Effector CD4-positive, alpha-beta T cell (primary cell): ENCODE measurements at regions not wholly inside any gene's neighbourhood (a gene's known extent, or its start where the extent isn't known, plus 50 kb on each side); places are given as distances from the start of the nearest gene placed in this dataset.

Source experiments
- DNase-seq: peaks from one replicate; pipeline ENCODE4 v3.0.0-alpha.2; 2020

GRCh38 chr18:78521744-78522143, 457.9 kb upstream of the SALL3 start:
- DNase-seq: no peak

- DNase-seq: no peak
Observed at GRCh38 chr18:78522507-78522906, 457.1 kb upstream of the SALL3 start.

DNA sequence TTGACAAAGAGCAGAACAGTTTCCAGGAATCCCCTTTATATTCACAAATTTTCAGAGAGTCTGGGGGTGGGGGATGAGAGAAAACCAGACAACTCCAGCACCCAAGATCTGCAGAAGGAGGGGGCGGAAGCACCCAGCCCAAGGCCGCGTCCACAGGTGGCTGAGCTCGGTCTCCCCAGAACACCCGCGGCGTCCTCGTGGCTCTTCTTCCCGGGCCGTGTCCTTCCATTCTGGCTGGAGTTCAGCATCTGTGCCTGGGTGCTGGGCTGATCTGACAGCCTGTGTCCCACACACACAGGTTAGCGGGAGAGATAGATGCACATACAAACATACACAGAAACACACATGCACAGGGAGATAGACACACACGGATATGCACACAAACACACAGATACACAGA, 455.8 kb upstream of the SALL3 start:
- DNase-seq: no peak

- DNase-seq: no peak
Observed at GRCh38 chr18:78525366-78526111, 454.1 kb upstream of the SALL3 start.

DNA sequence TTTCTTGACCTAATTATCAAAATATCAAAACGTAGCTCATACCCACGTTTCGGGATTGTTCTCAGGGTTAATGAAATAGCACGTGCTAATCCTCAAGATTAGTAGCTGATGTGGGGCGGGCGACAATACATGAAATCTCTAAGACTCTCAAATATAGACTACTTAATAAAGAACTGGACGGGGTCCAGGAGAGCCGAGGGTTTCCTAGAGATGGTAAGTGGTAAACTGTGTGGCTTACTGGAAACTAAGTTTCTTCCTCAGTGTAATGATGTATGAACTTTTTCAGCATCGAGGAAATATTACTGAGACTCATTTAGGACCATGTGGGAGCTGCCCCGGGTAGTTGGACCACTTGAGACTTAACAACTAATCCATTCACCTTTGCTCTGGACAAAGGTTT, 453.3 kb upstream of the SALL3 start:
- no peak for DNase-seq

DNA sequence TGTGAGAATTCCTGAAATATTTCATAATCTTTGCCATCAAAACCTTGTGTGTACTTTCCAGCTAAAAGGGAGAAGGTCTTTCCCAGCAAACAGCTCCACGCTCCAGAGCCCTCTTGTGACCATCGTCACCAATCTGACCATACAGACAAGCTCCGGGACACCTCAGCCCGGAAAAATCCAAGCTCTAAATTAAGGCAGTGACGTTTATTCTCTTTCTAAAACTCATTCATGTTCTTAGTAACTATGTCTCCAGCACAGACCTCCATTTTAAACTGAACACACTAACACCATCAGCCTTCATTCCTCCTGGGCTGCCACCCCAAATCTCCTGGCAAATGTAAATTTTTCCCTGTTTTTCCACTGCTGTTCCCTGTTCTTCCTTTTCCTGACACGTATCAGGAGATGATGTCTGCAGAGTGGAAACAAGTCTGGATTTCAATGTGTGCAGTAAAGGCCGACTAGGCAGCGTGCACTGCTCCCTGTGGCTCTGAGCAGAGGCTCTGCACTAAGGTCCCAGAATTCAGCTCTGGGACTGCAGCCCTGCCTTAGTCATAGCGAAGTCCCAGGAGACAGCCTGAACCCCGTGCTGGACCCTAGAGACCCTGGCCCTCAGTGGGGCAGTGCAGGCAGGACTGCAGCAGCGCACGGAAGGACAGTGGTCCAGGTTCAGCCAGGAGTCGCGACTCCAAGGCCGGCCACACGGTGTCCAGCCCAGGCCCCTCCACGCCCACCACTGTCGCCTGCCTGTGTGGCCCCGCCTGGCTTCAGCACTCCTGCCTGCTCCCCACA, 452.5 kb upstream of the SALL3 start:
- DNase-seq: no peak

- DNase-seq: no peak
Observed at GRCh38 chr18:78527984-78528383, 451.6 kb upstream of the SALL3 start.

GRCh38 chr18:78528411-78529258, 451.0 kb upstream of the SALL3 start:
- no peak for DNase-seq

DNA sequence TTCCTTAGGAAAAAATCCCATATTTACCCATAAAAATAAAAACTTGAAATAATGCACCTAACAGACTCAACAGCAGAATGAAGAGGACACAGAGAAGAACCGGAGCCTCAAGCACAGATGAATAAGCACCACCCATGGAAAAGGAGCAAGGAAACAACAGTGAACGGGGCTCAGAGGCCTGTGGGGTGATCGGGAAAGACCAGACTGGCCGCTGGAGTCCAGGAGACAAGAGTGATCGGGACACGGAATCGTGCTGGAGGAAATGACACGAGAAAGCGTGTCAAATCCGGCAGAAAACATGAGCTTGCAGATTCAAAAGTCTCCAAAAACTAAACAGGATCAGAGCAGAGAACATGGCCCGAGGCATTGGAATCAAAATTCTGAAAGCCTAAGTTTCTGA, 448.0 kb upstream of the SALL3 start:
- no peak for DNase-seq

GRCh38 chr18:78538669-78539440, 440.8 kb upstream of the SALL3 start:
- DNase-seq: no peak

GRCh38 chr18:78540636-78541529, 438.7 kb upstream of the SALL3 start:
- no peak for DNase-seq

GRCh38 chr18:78542204-78542603, 437.4 kb upstream of the SALL3 start:
- DNase-seq: no peak

- no peak for DNase-seq
Observed at GRCh38 chr18:78543201-78543725, 436.4 kb upstream of the SALL3 start.

GRCh38 chr18:78546281-78546680, 433.3 kb upstream of the SALL3 start:
- DNase-seq: no peak

GRCh38 chr18:78547817-78548216, 431.8 kb upstream of the SALL3 start:
- no peak for DNase-seq

DNA sequence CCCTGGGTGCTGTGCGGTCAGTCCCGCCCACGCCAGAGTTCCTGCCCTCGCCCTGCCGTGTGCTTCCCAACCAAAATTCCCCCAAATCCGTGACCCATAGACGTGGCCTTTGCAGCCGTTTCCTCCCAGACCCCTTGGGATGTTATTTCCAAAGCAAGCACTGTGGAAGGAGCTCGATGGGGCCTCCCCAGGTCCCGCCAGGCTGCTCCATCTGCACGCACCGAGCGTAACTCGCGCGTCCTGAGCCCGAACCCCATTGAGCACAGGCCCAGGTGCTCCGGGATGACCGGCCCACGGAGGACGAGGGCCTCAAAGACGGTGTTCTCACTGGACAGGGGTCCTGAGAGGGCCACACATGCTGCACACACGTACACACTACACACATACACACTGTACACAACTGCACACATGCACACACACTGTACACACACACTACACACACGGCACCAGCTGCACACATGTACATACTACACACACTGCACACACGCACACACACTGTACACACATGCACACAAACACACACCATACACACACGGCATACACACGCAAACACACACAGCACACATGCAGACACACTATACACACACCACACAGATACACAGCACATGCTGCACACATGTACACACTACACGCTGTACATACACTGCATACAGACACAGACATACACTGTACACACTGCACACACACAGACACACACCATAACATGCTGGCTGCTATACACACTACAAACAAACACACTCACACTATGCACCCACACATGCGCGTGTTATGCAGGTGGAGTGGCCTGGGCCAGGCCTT, 431.2 kb upstream of the SALL3 start:
- DNase-seq: no peak

DNA sequence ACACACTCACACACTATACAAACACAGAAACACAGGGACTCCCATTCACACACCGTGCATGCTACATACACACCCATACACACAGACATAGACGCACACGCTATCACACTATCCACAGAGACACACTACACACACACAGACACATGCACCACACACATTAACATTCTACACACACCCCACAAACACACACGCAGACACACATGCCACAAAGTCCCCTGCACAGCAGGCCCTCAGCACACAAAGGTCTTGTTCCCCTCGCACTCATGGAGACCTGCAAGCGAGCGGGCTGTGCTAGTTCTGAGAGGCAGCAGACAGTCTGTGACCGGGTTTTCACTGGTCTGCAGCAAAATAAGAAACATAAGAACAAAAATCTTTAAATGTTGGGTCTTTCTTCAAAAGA, 429.6 kb upstream of the SALL3 start:
- no peak for DNase-seq

GRCh38 chr18:78554944-78555608, 424.5 kb upstream of the SALL3 start:
- no peak for DNase-seq

DNA sequence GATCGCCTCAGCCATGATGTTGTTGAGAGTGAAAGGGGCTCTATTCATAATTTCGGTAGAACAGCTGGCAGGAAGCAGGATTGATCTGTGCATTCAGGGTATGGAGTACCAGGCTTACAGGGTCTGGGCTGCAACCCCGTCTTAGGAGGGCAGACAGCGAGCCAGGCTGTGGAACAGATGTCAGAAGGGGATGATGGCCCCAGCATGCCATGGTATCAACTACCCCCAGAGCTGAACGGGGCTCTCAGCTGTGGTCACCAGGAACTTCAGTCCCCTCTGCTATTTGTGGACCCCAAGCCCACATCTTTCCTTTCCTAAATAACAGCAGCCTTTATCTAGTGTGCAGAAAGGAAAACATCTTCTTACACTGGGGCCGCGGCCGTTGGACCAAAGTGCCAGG, 422.2 kb upstream of the SALL3 start:
- no peak for DNase-seq
